ENCODE measurements at regions not wholly inside any gene's neighbourhood (a gene's known extent, or its start where the extent isn't known, plus 50 kb on each side); places are given as distances from the start of the nearest gene placed in this dataset.
"Not testable (repeated sequence)": the region's sequence is repeated elsewhere in the genome, so short reads cannot be mapped to it uniquely, and the experiment has no call there.

DNA sequence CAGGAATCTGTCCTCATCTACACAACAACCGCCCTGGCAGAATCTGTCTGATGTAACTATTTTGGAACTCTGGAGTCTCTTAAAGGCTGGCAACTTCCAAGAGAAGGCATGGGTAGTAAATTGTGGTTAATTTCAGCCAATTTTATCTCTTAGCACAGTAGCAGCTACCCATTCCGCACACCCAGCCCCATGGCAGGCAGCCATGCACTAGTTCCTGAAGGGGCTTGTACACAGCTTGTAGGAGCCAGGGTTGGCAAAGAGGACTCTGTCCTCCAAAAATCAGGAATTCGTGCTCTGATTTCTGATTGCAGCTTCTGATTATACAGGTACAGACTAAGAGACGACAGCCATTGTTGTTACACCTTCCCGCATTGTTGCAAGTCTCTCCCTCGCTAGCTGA, 155.9 kb downstream of the RNF144B start:
- no peaks in the 10 kb centered on the region for H3K79me2 ChIP-seq (ENCODE audit: insufficient read depth, low read length)
- no peaks in the 10 kb centered on the region for H3K9me2 ChIP-seq (replicated peaks; ENCODE audit: insufficient read depth, low read length)
- no peak overlapping the region for H3K9ac ChIP-seq (ENCODE audit: low read length)
- H3K4me2 ChIP-seq (ENCODE audit: low read depth, low read length, poor library complexity, severe bottlenecking), result no peak overlapping the region
- H4K20me1 ChIP-seq (ENCODE audit: low read depth, low read length), result no peaks in the 10 kb centered on the region
- no peak overlapping the region for H3K4me3 ChIP-seq (ENCODE audit: insufficient read depth, low read length, poor library complexity, severe bottlenecking)
- TF ChIP-seq EZH2phosphoT487 (conservative IDR thresholded peaks at IDR 0.05; ENCODE audit: low read length), result no peak
- TF ChIP-seq, protein P1, sequence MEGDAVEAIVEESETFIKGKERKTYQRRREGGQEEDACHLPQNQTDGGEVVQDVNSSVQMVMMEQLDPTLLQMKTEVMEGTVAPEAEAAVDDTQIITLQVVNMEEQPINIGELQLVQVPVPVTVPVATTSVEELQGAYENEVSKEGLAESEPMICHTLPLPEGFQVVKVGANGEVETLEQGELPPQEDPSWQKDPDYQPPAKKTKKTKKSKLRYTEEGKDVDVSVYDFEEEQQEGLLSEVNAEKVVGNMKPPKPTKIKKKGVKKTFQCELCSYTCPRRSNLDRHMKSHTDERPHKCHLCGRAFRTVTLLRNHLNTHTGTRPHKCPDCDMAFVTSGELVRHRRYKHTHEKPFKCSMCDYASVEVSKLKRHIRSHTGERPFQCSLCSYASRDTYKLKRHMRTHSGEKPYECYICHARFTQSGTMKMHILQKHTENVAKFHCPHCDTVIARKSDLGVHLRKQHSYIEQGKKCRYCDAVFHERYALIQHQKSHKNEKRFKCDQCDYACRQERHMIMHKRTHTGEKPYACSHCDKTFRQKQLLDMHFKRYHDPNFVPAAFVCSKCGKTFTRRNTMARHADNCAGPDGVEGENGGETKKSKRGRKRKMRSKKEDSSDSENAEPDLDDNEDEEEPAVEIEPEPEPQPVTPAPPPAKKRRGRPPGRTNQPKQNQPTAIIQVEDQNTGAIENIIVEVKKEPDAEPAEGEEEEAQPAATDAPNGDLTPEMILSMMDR (IDR thresholded peaks at IDR 0.05; ENCODE audit: insufficient read depth, low read length, poor library complexity, severe bottlenecking), result no peak
- no peaks in the 10 kb centered on the region for H3F3A ChIP-seq (ENCODE audit: insufficient read depth)
- no peak overlapping the region for H2AFZ ChIP-seq (ENCODE audit: low read depth, low read length, severe bottlenecking)
- peaks cover 4% of the 10 kb centered on the region; the same call in 1 of the 2 replicates for H3K9me3 ChIP-seq (ENCODE audit: insufficient read depth, low read length)
- H3K27me3 ChIP-seq (ENCODE audit: low read length), result no peaks in the 10 kb centered on the region
- no peaks in the 10 kb centered on the region for H3K36me3 ChIP-seq (ENCODE audit: low read length)
- no peak overlapping the region for H3K27ac ChIP-seq (ENCODE audit: low read depth, low read length)

GRCh38 chr6:18545142-18545541, 158.0 kb downstream of the RNF144B start:
- H4K20me1 ChIP-seq (ENCODE audit: low read depth, low read length); H3K4me2 ChIP-seq (ENCODE audit: low read depth, low read length, poor library complexity, severe bottlenecking); H3K9me2 ChIP-seq (replicated peaks; ENCODE audit: insufficient read depth, low read length); H3K36me3 ChIP-seq (ENCODE audit: low read length); H3K9me3 ChIP-seq (ENCODE audit: insufficient read depth, low read length); H2AFZ ChIP-seq (ENCODE audit: low read depth, low read length, severe bottlenecking); H3K4me3 ChIP-seq (ENCODE audit: insufficient read depth, low read length, poor library complexity, severe bottlenecking); H3K27me3 ChIP-seq (ENCODE audit: low read length); H3K9ac ChIP-seq (ENCODE audit: low read length); H3K27ac ChIP-seq (ENCODE audit: low read depth, low read length); H3F3A ChIP-seq (ENCODE audit: insufficient read depth); H3K79me2 ChIP-seq (ENCODE audit: insufficient read depth, low read length): not testable (repeated sequence)

DNA sequence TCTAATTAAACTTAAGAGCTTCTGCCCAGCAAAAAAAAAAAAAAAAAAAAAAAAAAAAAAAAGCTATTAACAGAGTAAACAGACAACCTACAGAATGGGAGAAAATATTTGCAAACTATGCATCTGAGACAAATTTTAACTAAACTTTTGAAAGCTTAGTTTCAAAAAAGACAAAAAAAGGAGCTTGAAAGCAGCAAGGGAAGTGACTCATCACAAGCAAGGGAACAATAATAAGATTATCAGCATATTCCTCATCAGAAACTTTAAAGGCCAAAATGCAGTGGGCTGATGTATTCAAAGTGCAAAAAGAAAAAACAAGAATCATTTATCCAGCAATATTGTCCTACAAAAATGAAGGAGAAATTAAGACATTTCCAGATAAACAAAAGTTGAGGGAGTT, 158.6 kb downstream of the RNF144B start:
- H4K20me1 ChIP-seq (ENCODE audit: low read depth, low read length), result no peaks in the 10 kb centered on the region

DNA sequence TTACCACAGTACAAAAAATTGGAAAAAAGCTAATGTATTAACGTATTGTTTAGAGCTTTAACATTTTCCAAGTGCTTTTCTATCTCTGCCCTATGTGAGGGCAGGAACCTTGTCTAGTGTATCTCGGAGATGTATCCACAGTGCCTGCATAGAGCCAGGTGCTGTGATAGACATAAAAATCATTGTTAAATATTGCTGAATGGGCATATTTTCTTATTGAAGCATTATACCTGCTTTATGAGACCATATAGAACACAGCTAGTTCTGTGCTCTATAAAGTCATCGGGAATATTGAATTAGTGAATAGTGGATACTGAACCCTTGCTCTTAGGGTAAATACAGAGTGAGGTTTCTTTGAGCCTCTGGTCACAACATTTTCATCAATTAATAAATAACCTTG, 163.0 kb downstream of the RNF144B start:
- no peak overlapping the region for H3K9ac ChIP-seq (ENCODE audit: low read length)
- H3K79me2 ChIP-seq (ENCODE audit: insufficient read depth, low read length), result no peaks in the 10 kb centered on the region
- H3K4me2 ChIP-seq (ENCODE audit: low read depth, low read length, poor library complexity, severe bottlenecking), result no peak overlapping the region
- no peak overlapping the region for H3K27ac ChIP-seq (ENCODE audit: low read depth, low read length)
- no peak overlapping the region for H3K4me3 ChIP-seq (ENCODE audit: insufficient read depth, low read length, poor library complexity, severe bottlenecking)
- TF ChIP-seq EZH2phosphoT487 (conservative IDR thresholded peaks at IDR 0.05; ENCODE audit: low read length), result no peak
- TF ChIP-seq, protein P1 (IDR thresholded peaks at IDR 0.05; ENCODE audit: insufficient read depth, low read length, poor library complexity, severe bottlenecking), result no peak
- H3K36me3 ChIP-seq (ENCODE audit: low read length), result no peaks in the 10 kb centered on the region
- H3K9me3 ChIP-seq (ENCODE audit: insufficient read depth, low read length), result no peaks in the 10 kb centered on the region
- no peaks in the 10 kb centered on the region for H4K20me1 ChIP-seq (ENCODE audit: low read depth, low read length)
- no peaks in the 10 kb centered on the region for H3K9me2 ChIP-seq (replicated peaks; ENCODE audit: insufficient read depth, low read length)
- H2AFZ ChIP-seq (ENCODE audit: low read depth, low read length, severe bottlenecking), result no peak overlapping the region
- no peaks in the 10 kb centered on the region for H3F3A ChIP-seq (ENCODE audit: insufficient read depth)
- no peaks in the 10 kb centered on the region for H3K27me3 ChIP-seq (ENCODE audit: low read length)

More for the DNA sequence above, 158.6 kb downstream of the RNF144B start:
- Histone ChIP-seq H3K4me3 (ENCODE audit: insufficient read depth, low read length, poor library complexity, severe bottlenecking) (no peak overlapping the region), H3K36me3 (ENCODE audit: low read length) (no peaks in the 10 kb centered on the region), H2AFZ (ENCODE audit: low read depth, low read length, severe bottlenecking) (no peak overlapping the region), H3K27ac (ENCODE audit: low read depth, low read length) (no peak overlapping the region), H3K27me3 (ENCODE audit: low read length) (no peaks in the 10 kb centered on the region), H3K9me3 (ENCODE audit: insufficient read depth, low read length) (peaks cover 4% of the 10 kb centered on the region; the same call in 1 of the 2 replicates), H3F3A (ENCODE audit: insufficient read depth) (no peaks in the 10 kb centered on the region), H3K4me2 (ENCODE audit: low read depth, low read length, poor library complexity, severe bottlenecking) (no peak overlapping the region), H3K9ac (ENCODE audit: low read length) (no peak overlapping the region), H3K79me2 (ENCODE audit: insufficient read depth, low read length) (no peaks in the 10 kb centered on the region), H3K9me2 (replicated peaks; ENCODE audit: insufficient read depth, low read length) (no peaks in the 10 kb centered on the region)
- TF ChIP-seq EZH2phosphoT487 (conservative IDR thresholded peaks at IDR 0.05; ENCODE audit: low read length), result no peak
- TF ChIP-seq, protein P1 (IDR thresholded peaks at IDR 0.05; ENCODE audit: insufficient read depth, low read length, poor library complexity, severe bottlenecking), result no peak
